Body of pancreas (tissue), 4 donors: ENCODE measurements at regions not wholly inside any gene's neighbourhood (a gene's known extent, or its start where the extent isn't known, plus 50 kb on each side); places are given as distances from the start of the nearest gene placed in this dataset.

ENCODE experiments used
- POLR2A ChIP-seq, 3 donors: fragments of 450-650 bp; IDR thresholded peaks; one replicate each; pipeline ENCODE4 v1.6.1; 2016; ENCODE audit warnings: antibody characterized with exemption in 3 of 3, mild to moderate bottlenecking in 2 of 3
- TF ChIP-seq, protein P1 (sequence below), 7 experiments: fragments of 450-650 bp in 4 of 7; fragments of 200-600 bp in 3 of 7; sonication (generic) in 3 of 7; IDR thresholded peaks; one replicate each; pipeline ENCODE4 v1.5.1; 2016 to 2019; ENCODE audit warnings: antibody characterized with exemption in 7 of 7

DNA sequence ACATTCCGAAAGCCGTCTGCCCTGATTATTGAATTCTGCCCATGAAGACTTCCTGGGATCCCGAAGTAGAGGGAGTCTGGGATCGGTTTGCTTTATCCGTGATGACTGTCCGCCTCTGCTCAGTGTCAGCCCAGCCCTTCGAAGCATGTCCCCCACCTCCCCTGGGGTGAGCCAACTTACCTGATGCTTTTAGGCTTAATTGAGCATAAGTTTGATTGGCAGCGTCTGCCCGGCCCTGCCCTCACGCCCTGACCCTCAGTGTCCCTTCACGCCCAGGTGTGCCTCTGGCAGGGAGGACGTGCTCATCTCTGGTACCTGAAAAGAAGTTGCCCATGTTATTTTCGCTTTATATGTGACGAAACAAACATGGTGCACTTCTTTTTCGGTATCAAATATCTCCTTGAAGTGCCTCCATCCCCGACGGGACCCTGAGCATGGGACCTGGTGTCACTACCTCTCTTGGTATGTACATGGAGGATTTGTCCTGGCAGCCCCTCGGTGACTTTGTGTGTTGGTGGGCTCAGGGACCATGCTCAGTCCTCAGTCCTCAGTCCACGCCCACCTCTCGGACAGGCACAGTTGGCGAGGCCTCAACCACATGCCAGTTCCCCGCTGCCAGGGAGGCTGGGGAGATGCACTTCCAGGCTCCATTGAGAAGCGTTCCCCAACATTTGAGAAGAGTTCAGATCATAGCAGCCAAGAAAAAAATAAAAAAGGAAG is 130.1 kb upstream of the RTL1 start:
- TF ChIP-seq, protein P1, sequence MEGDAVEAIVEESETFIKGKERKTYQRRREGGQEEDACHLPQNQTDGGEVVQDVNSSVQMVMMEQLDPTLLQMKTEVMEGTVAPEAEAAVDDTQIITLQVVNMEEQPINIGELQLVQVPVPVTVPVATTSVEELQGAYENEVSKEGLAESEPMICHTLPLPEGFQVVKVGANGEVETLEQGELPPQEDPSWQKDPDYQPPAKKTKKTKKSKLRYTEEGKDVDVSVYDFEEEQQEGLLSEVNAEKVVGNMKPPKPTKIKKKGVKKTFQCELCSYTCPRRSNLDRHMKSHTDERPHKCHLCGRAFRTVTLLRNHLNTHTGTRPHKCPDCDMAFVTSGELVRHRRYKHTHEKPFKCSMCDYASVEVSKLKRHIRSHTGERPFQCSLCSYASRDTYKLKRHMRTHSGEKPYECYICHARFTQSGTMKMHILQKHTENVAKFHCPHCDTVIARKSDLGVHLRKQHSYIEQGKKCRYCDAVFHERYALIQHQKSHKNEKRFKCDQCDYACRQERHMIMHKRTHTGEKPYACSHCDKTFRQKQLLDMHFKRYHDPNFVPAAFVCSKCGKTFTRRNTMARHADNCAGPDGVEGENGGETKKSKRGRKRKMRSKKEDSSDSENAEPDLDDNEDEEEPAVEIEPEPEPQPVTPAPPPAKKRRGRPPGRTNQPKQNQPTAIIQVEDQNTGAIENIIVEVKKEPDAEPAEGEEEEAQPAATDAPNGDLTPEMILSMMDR (IDR thresholded peaks at IDR 0.05): no peak
- no peak for TF ChIP-seq POLR2A (IDR thresholded peaks at IDR 0.05)
